ENCODE measurements at regions not wholly inside any gene's neighbourhood (a gene's known extent, or its start where the extent isn't known, plus 50 kb on each side); places are given as distances from the start of the nearest gene placed in this dataset.

- H2BK5ac ChIP-seq (ENCODE audit: low read depth, low read length, poor library complexity): no peak overlapping the region
- no peaks in the 10 kb centered on the region for H3K36me3 ChIP-seq (ENCODE audit: control insufficient read depth in 1 of 2, insufficient read depth in 2 of 2, low read length in 2 of 2)
- H3K4me1 ChIP-seq (ENCODE audit: control insufficient read depth in 1 of 2, insufficient read depth in 2 of 2, low read length in 2 of 2): peaks cover 4 to 6% of the 10 kb centered on the region in 2 experiments
- no peak overlapping the region for H3K14ac ChIP-seq (ENCODE audit: low read length)
- no peaks in the 10 kb centered on the region for H3K9me3 ChIP-seq (ENCODE audit: insufficient read depth, low read depth, low read length)
- H2AFZ ChIP-seq (ENCODE audit: insufficient read depth, low read length, poor library complexity): no peak overlapping the region
- H4K91ac ChIP-seq (ENCODE audit: low read depth, low read length): no peak overlapping the region
- H3K18ac ChIP-seq (ENCODE audit: low read length): no peak overlapping the region
- H3K79me1 ChIP-seq (ENCODE audit: low read length): no peaks in the 10 kb centered on the region
- no CpG with 5 or more reads among the region's 3 CpGs for WGBS (ENCODE audit: extremely low coverage, insufficient coverage, insufficient read length)
- no peak overlapping the region for H4K8ac ChIP-seq (ENCODE audit: low read depth, low read length)
- H2AK5ac ChIP-seq (ENCODE audit: low read length): no peak overlapping the region
- H3K23ac ChIP-seq (ENCODE audit: low read length): no peak overlapping the region
- H3K9ac ChIP-seq (ENCODE audit: low read length): no peak overlapping the region
- DNase-seq: no peak
- no peak overlapping the region for H3K4ac ChIP-seq (ENCODE audit: low read depth, low read length)
- no peak overlapping the region for H3K4me3 ChIP-seq (ENCODE audit: low read depth, low read length)
- H3K79me2 ChIP-seq (ENCODE audit: control insufficient read depth, insufficient read depth, low read length, poor library complexity): no peaks in the 10 kb centered on the region
- no peak overlapping the region for H4K12ac ChIP-seq (ENCODE audit: low read depth, low read length)
- H3K27ac ChIP-seq (ENCODE audit: low read depth, low read length): no peak overlapping the region
- no peaks in the 10 kb centered on the region for H3K27me3 ChIP-seq (ENCODE audit: insufficient read depth, low read length)
- H2BK12ac ChIP-seq (ENCODE audit: low read length): no peak overlapping the region
- no peak overlapping the region for H3K4me2 ChIP-seq (ENCODE audit: low read length)
- H2BK120ac ChIP-seq (ENCODE audit: insufficient read depth, low read length, poor library complexity): no peak overlapping the region
Measured at GRCh38 chr20:57988422-57988821, 240.0 kb downstream of the ANKRD60 start.

GRCh38 chr20:57987659-57988058, 240.8 kb downstream of the ANKRD60 start:
- Histone ChIP-seq H3K4me2 (ENCODE audit: low read length) (no peak overlapping the region), H3K9ac (ENCODE audit: low read length) (no peak overlapping the region), H2BK12ac (ENCODE audit: low read length) (no peak overlapping the region), H2AK5ac (ENCODE audit: low read length) (no peak overlapping the region), H2BK120ac (ENCODE audit: insufficient read depth, low read length, poor library complexity) (no peak overlapping the region), H3K9me3 (ENCODE audit: insufficient read depth, low read depth, low read length) (peaks cover 3% of the 10 kb centered on the region), H2BK5ac (ENCODE audit: low read depth, low read length, poor library complexity) (no peak overlapping the region), H3K79me2 (ENCODE audit: control insufficient read depth, insufficient read depth, low read length, poor library complexity) (no peaks in the 10 kb centered on the region), H3K18ac (ENCODE audit: low read length) (no peak overlapping the region), H3K36me3 (ENCODE audit: control insufficient read depth in 1 of 2, insufficient read depth in 2 of 2, low read length in 2 of 2) (no peaks in the 10 kb centered on the region), H2AFZ (ENCODE audit: insufficient read depth, low read length, poor library complexity) (no peak overlapping the region), H3K4me1 (ENCODE audit: control insufficient read depth in 1 of 2, insufficient read depth in 2 of 2, low read length in 2 of 2) (peaks cover 4 to 6% of the 10 kb centered on the region in 2 experiments), H3K14ac (ENCODE audit: low read length) (no peak overlapping the region), H4K91ac (ENCODE audit: low read depth, low read length) (no peak overlapping the region), H3K79me1 (ENCODE audit: low read length) (no peaks in the 10 kb centered on the region), H3K27ac (ENCODE audit: low read depth, low read length) (no peak overlapping the region), H4K12ac (ENCODE audit: low read depth, low read length) (no peak overlapping the region), H3K27me3 (ENCODE audit: insufficient read depth, low read length) (no peaks in the 10 kb centered on the region), H3K4me3 (ENCODE audit: low read depth, low read length) (no peak overlapping the region), H3K4ac (ENCODE audit: low read depth, low read length) (no peak overlapping the region), H3K23ac (ENCODE audit: low read length) (no peak overlapping the region), H4K8ac (ENCODE audit: low read depth, low read length) (no peak overlapping the region)
- WGBS (ENCODE audit: extremely low coverage, insufficient coverage, insufficient read length): no CpG with 5 or more reads among the region's 6 CpGs
- DNase-seq: no peak

- Histone ChIP-seq H3K4me3 (ENCODE audit: low read depth, low read length) (no peak overlapping the region), H2BK120ac (ENCODE audit: insufficient read depth, low read length, poor library complexity) (no peak overlapping the region), H3K9me3 (ENCODE audit: insufficient read depth, low read depth, low read length) (peaks cover 3% of the 10 kb centered on the region), H3K9ac (ENCODE audit: low read length) (no peak overlapping the region), H3K79me2 (ENCODE audit: control insufficient read depth, insufficient read depth, low read length, poor library complexity) (no peaks in the 10 kb centered on the region), H4K91ac (ENCODE audit: low read depth, low read length) (no peak overlapping the region), H3K27ac (ENCODE audit: low read depth, low read length) (no peak overlapping the region), H3K23ac (ENCODE audit: low read length) (no peak overlapping the region), H3K79me1 (ENCODE audit: low read length) (no peaks in the 10 kb centered on the region), H4K8ac (ENCODE audit: low read depth, low read length) (no peak overlapping the region), H2BK5ac (ENCODE audit: low read depth, low read length, poor library complexity) (no peak overlapping the region), H3K14ac (ENCODE audit: low read length) (no peak overlapping the region), H3K27me3 (ENCODE audit: insufficient read depth, low read length) (no peaks in the 10 kb centered on the region), H3K36me3 (ENCODE audit: control insufficient read depth in 1 of 2, insufficient read depth in 2 of 2, low read length in 2 of 2) (no peaks in the 10 kb centered on the region), H3K4me1 (ENCODE audit: control insufficient read depth in 1 of 2, insufficient read depth in 2 of 2, low read length in 2 of 2) (peaks cover 4 to 6% of the 10 kb centered on the region in 2 experiments), H4K12ac (ENCODE audit: low read depth, low read length) (no peak overlapping the region), H2BK12ac (ENCODE audit: low read length) (no peak overlapping the region), H3K4me2 (ENCODE audit: low read length) (no peak overlapping the region), H2AFZ (ENCODE audit: insufficient read depth, low read length, poor library complexity) (no peak overlapping the region), H3K4ac (ENCODE audit: low read depth, low read length) (no peak overlapping the region), H2AK5ac (ENCODE audit: low read length) (no peak overlapping the region), H3K18ac (ENCODE audit: low read length) (no peak overlapping the region)
- WGBS (ENCODE audit: extremely low coverage, insufficient coverage, insufficient read length): no CpG with 5 or more reads among the region's 6 CpGs
- DNase-seq: no peak
Measured at GRCh38 chr20:57986666-57987065, 241.8 kb downstream of the ANKRD60 start.

GRCh38 chr20:57985278-57985677, 243.2 kb downstream of the ANKRD60 start:
- no peak overlapping the region for H3K18ac ChIP-seq (ENCODE audit: low read length)
- no CpG with 5 or more reads among the region's 5 CpGs for WGBS (ENCODE audit: extremely low coverage, insufficient coverage, insufficient read length)
- DNase-seq: no peak

More at GRCh38 chr20:57985278-57985677, 243.2 kb downstream of the ANKRD60 start:
- Histone ChIP-seq H3K23ac (ENCODE audit: low read length) (no peak overlapping the region), H3K14ac (ENCODE audit: low read length) (no peak overlapping the region), H2AFZ (ENCODE audit: insufficient read depth, low read length, poor library complexity) (no peak overlapping the region), H2AK5ac (ENCODE audit: low read length) (no peak overlapping the region), H4K91ac (ENCODE audit: low read depth, low read length) (no peak overlapping the region), H3K4me2 (ENCODE audit: low read length) (no peak overlapping the region), H3K79me2 (ENCODE audit: control insufficient read depth, insufficient read depth, low read length, poor library complexity) (no peaks in the 10 kb centered on the region), H2BK12ac (ENCODE audit: low read length) (no peak overlapping the region), H4K8ac (ENCODE audit: low read depth, low read length) (no peak overlapping the region), H2BK5ac (ENCODE audit: low read depth, low read length, poor library complexity) (no peak overlapping the region), H3K4ac (ENCODE audit: low read depth, low read length) (no peak overlapping the region), H4K12ac (ENCODE audit: low read depth, low read length) (no peak overlapping the region), H3K27ac (ENCODE audit: low read depth, low read length) (no peak overlapping the region), H3K9me3 (ENCODE audit: insufficient read depth, low read depth, low read length) (peaks cover 3% of the 10 kb centered on the region), H3K4me1 (ENCODE audit: control insufficient read depth in 1 of 2, insufficient read depth in 2 of 2, low read length in 2 of 2) (peaks cover 0 to 2% of the 10 kb centered on the region in 2 experiments), H2BK120ac (ENCODE audit: insufficient read depth, low read length, poor library complexity) (no peak overlapping the region), H3K36me3 (ENCODE audit: control insufficient read depth in 1 of 2, insufficient read depth in 2 of 2, low read length in 2 of 2) (no peaks in the 10 kb centered on the region), H3K9ac (ENCODE audit: low read length) (no peak overlapping the region), H3K79me1 (ENCODE audit: low read length) (no peaks in the 10 kb centered on the region), H3K4me3 (ENCODE audit: low read depth, low read length) (no peak overlapping the region), H3K27me3 (ENCODE audit: insufficient read depth, low read length) (no peaks in the 10 kb centered on the region)
